Fibroblast of lung (primary cell): ENCODE measurements at regions not wholly inside any gene's neighbourhood (a gene's known extent, or its start where the extent isn't known, plus 50 kb on each side); places are given as distances from the start of the nearest gene placed in this dataset.

Experiments
- DNase-seq, 2 donors: peaks; one replicate each; pipeline versions ENCODE4 v3.0.0 to v3.0.0-alpha.2; 2010; ENCODE audit warnings: low read depth in 2 of 2
- H2AFZ ChIP-seq: 2 replicates; pipeline ENCODE4 v1.5.1; 2012; ENCODE audit warnings: low read length, control low read depth, inconsistent platforms
- H3K27ac ChIP-seq: 2 replicates; pipeline ENCODE4 v1.5.1; 2011; ENCODE audit warnings: low read length, control low read depth; ENCODE audit not compliant: insufficient read depth
- H3K27me3 ChIP-seq: 2 replicates; pipeline ENCODE4 v1.5.1; 2011; ENCODE audit warnings: mild to moderate bottlenecking, low read length; ENCODE audit not compliant: control insufficient read depth, insufficient read depth
- H3K36me3 ChIP-seq: 2 replicates; pipeline ENCODE4 v1.5.1; 2011; ENCODE audit warnings: low read length; ENCODE audit not compliant: control insufficient read depth, insufficient read depth
- H3K4me1 ChIP-seq: 2 replicates; pipeline ENCODE4 v1.5.1; 2011; ENCODE audit warnings: low read length; ENCODE audit not compliant: control insufficient read depth, insufficient read depth; ENCODE audit errors: extremely low read depth
- H3K4me2 ChIP-seq: 2 replicates; pipeline ENCODE4 v1.5.1; 2011; ENCODE audit warnings: low read length, control low read depth; ENCODE audit not compliant: insufficient read depth; ENCODE audit errors: extremely low read depth
- H3K4me3 ChIP-seq, 4 experiments: fragments of 200-600 bp in 1 of 4; sonication (generic) in 1 of 4; replicated peaks in 1 of 4; 2 replicates each; pipeline ENCODE4 v1.5.1; 2011 to 2016; ENCODE audit warnings: low read length in 4 of 4, low read depth in 3 of 4, mild to moderate bottlenecking in 3 of 4, control low read depth in 2 of 4, inconsistent platforms in 1 of 4, mixed read lengths in 1 of 4; ENCODE audit not compliant: insufficient read depth in 1 of 4; ENCODE audit errors: control extremely low read depth in 1 of 4
- H3K79me2 ChIP-seq: 2 replicates; pipeline ENCODE4 v1.5.1; 2012; ENCODE audit warnings: mild to moderate bottlenecking, low read length, inconsistent platforms; ENCODE audit not compliant: control insufficient read depth, insufficient read depth
- H3K9ac ChIP-seq: 2 replicates; pipeline ENCODE4 v1.5.1; 2011; ENCODE audit warnings: mild to moderate bottlenecking, low read length, control low read depth; ENCODE audit not compliant: insufficient read depth
- H3K9me3 ChIP-seq: 2 replicates; pipeline ENCODE4 v1.5.1; 2012; ENCODE audit warnings: low read depth, low read length; ENCODE audit not compliant: control insufficient read depth, insufficient read depth
- H4K20me1 ChIP-seq: 2 replicates; pipeline ENCODE4 v1.5.1; 2011; ENCODE audit warnings: low read length; ENCODE audit not compliant: control insufficient read depth, insufficient read depth; ENCODE audit errors: extremely low read depth
- CTCF ChIP-seq, 2 donors: IDR thresholded peaks in 1 of 2; conservative IDR thresholded peaks in 1 of 2; 1 replicate in 1 of 2; 2 replicates in 1 of 2; pipeline ENCODE4 v1.5.1; 2011 to 2012; ENCODE audit warnings: low read length in 2 of 2, control low read depth in 1 of 2, inconsistent platforms in 1 of 2, low read depth in 1 of 2, mild to moderate bottlenecking in 1 of 2
- EZH2 ChIP-seq: IDR thresholded peaks from 2 replicates; pipeline ENCODE4 v1.5.1; 2012; ENCODE audit warnings: low read length, control low read depth, mild to moderate bottlenecking; ENCODE audit errors: missing control alignments

GRCh38 chr14:98602983-98603382 lies 669.0 kb downstream of the BCL11B start:
- H2AFZ ChIP-seq: no peak overlapping the region
- H3K9me3 ChIP-seq: no peaks in the 10 kb centered on the region
- no peak overlapping the region for H3K27ac ChIP-seq
- H3K4me2 ChIP-seq: no peak overlapping the region
- TF ChIP-seq EZH2: no peak
- no peak for TF ChIP-seq CTCF (conservative IDR thresholded peaks at IDR 0.05 in 1 of 2, IDR thresholded peaks at IDR 0.05 in 1 of 2; ENCODE audit: low read depth in 1 of 2, low read length in 2 of 2)
- H4K20me1 ChIP-seq: no peaks in the 10 kb centered on the region
- no peak overlapping the region for H3K9ac ChIP-seq
- DNase-seq: no peak
- H3K36me3 ChIP-seq: no peaks in the 10 kb centered on the region
- no peaks in the 10 kb centered on the region for H3K4me1 ChIP-seq
- no peaks in the 10 kb centered on the region for H3K27me3 ChIP-seq
- H3K4me3 ChIP-seq: no peak overlapping the region
- H3K79me2 ChIP-seq: no peaks in the 10 kb centered on the region

- no peak for DNase-seq
- H4K20me1 ChIP-seq: no peaks in the 10 kb centered on the region
- no peaks in the 10 kb centered on the region for H3K4me1 ChIP-seq
- no peak overlapping the region for H2AFZ ChIP-seq
- no peak for TF ChIP-seq EZH2
- no peak for TF ChIP-seq CTCF (conservative IDR thresholded peaks at IDR 0.05 in 1 of 2, IDR thresholded peaks at IDR 0.05 in 1 of 2; ENCODE audit: low read depth in 1 of 2, low read length in 2 of 2)
- H3K9ac ChIP-seq: no peak overlapping the region
- no peaks in the 10 kb centered on the region for H3K9me3 ChIP-seq
- no peaks in the 10 kb centered on the region for H3K79me2 ChIP-seq
- H3K27me3 ChIP-seq: no peaks in the 10 kb centered on the region
- H3K4me2 ChIP-seq: no peak overlapping the region
- no peak overlapping the region for H3K4me3 ChIP-seq
- no peak overlapping the region for H3K27ac ChIP-seq
- no peaks in the 10 kb centered on the region for H3K36me3 ChIP-seq
These were observed 667.0 kb downstream of the BCL11B start for GRCh38 chr14:98605043-98605442.

DNA sequence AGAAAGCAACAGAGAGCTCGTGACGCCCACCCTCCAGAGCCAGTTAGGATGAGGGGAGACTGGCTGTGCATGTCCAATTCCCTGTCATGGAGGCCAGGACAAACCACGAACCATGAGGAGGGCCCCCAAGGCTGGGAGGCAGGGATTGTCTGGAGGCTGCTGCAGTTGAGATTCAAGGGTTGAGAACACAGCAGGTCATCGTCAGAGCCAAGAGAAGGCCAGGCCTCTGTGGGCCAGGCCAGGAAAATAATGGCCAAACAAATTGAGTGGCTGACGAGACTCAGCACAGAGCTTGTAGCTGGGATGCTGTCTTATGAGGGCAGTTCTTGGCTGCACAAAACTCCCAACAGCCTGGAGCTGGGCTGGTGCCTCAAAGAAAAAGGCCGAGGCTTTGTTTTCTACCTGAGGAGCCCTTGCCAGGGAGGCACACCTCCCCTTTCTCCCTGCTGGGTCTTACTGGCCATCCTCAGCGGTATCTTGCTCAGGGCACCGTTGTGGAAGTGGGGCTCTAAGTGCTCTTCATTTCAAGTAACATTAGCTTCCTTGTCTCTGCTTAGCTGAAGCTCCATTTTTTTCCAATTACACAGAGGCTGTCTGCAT lies 665.9 kb downstream of the BCL11B start:
- Histone ChIP-seq H3K36me3 (no peaks in the 10 kb centered on the region), H3K27ac (no peak overlapping the region), H3K9ac (no peak overlapping the region), H2AFZ (no peak overlapping the region), H3K4me1 (no peaks in the 10 kb centered on the region), H3K27me3 (no peaks in the 10 kb centered on the region), H3K9me3 (no peaks in the 10 kb centered on the region), H3K4me2 (no peak overlapping the region), H3K4me3 (no peak overlapping the region), H3K79me2 (no peaks in the 10 kb centered on the region), H4K20me1 (no peaks in the 10 kb centered on the region)
- no peak for DNase-seq
- TF ChIP-seq EZH2: no peak
- TF ChIP-seq CTCF (conservative IDR thresholded peaks at IDR 0.05 in 1 of 2, IDR thresholded peaks at IDR 0.05 in 1 of 2; ENCODE audit: low read depth in 1 of 2, low read length in 2 of 2): no peak
